A673 (cell line): ENCODE measurements at regions not wholly inside any gene's neighbourhood (a gene's known extent, or its start where the extent isn't known, plus 50 kb on each side); places are given as distances from the start of the nearest gene placed in this dataset.

Experiments
- CTCF ChIP-seq: fragments of 300-800, 200-600 bp; sonication (generic); conservative IDR thresholded peaks from 2 replicates; pipeline ENCODE4 v1.5.1; 2017; ENCODE audit warnings: low read depth, mild to moderate bottlenecking, antibody characterized with exemption, low read length, moderate library complexity, mixed read lengths
- EZH2 ChIP-seq: fragments of 200-600 bp; sonication (generic); IDR thresholded peaks from 2 replicates; pipeline ENCODE4 v1.6.1; 2017; ENCODE audit warnings: borderline replicate concordance, low read depth, mild to moderate bottlenecking, mixed read lengths, antibody characterized with exemption, low read length; ENCODE audit not compliant: poor library complexity, severe bottlenecking

- TF ChIP-seq CTCF (no peak), EZH2 (no peak)
Observed at GRCh38 chr6:33929575-33930288, 125.9 kb upstream of the MLN start.
